Mesenchymal stem cell (in vitro differentiated cells and primary cell): ENCODE measurements at regions not wholly inside any gene's neighbourhood (a gene's known extent, or its start where the extent isn't known, plus 50 kb on each side); places are given as distances from the start of the nearest gene placed in this dataset.

Source experiments
- DNase-seq: peaks from one replicate; pipeline ENCODE4 v3.0.0-alpha.2; 2013
- H2AFZ ChIP-seq: one replicate; pipeline ENCODE4 v1.6.1; 2013; ENCODE audit warnings: low read depth, mild to moderate bottlenecking, control low read depth, inconsistent platforms, low read length, moderate library complexity
- H2AK5ac ChIP-seq: 2 replicates; pipeline ENCODE4 v1.6.1; 2013; ENCODE audit warnings: low read length, moderate library complexity, mild to moderate bottlenecking, inconsistent platforms; ENCODE audit not compliant: severe bottlenecking
- H2BK120ac ChIP-seq: one replicate; pipeline ENCODE4 v1.6.1; 2013; ENCODE audit warnings: low read depth, mild to moderate bottlenecking, inconsistent platforms, low read length, moderate library complexity
- H2BK12ac ChIP-seq, 2 experiments: one replicate each; pipeline ENCODE4 v1.6.1; 2013; ENCODE audit warnings: inconsistent platforms in 2 of 2, low read length in 2 of 2, mild to moderate bottlenecking in 2 of 2, moderate library complexity in 2 of 2, control low read depth in 1 of 2
- H2BK15ac ChIP-seq: one replicate; pipeline ENCODE4 v1.6.1; 2013; ENCODE audit warnings: mild to moderate bottlenecking, low read depth, inconsistent platforms; ENCODE audit not compliant: poor library complexity, severe bottlenecking
- H2BK5ac ChIP-seq: 2 replicates; pipeline ENCODE4 v1.6.1; 2013; ENCODE audit warnings: low read depth, mild to moderate bottlenecking, low read length, control low read depth, inconsistent platforms; ENCODE audit not compliant: poor library complexity, severe bottlenecking
- H3K14ac ChIP-seq, 2 experiments: one replicate each; pipeline ENCODE4 v1.6.1; 2013; ENCODE audit warnings: inconsistent platforms in 2 of 2, low read length in 2 of 2, control low read depth in 1 of 2, mild to moderate bottlenecking in 1 of 2, moderate library complexity in 1 of 2
- H3K18ac ChIP-seq, 2 experiments: one replicate each; pipeline ENCODE4 v1.6.1; 2013; ENCODE audit warnings: inconsistent platforms in 2 of 2, low read length in 2 of 2, control low read depth in 1 of 2, low read depth in 1 of 2, mild to moderate bottlenecking in 1 of 2
- H3K23ac ChIP-seq, 2 experiments: one replicate each; pipeline ENCODE4 v1.6.1; 2013; ENCODE audit warnings: inconsistent platforms in 2 of 2, low read length in 2 of 2, mild to moderate bottlenecking in 2 of 2, moderate library complexity in 2 of 2, control low read depth in 1 of 2
- H3K27ac ChIP-seq: 2 replicates; pipeline ENCODE4 v1.5.1; 2013; ENCODE audit warnings: mild to moderate bottlenecking, moderate library complexity, low read length, control low read depth, inconsistent platforms; ENCODE audit not compliant: poor library complexity, severe bottlenecking
- H3K27me3 ChIP-seq, 2 experiments: 2 replicates each; pipeline versions ENCODE4 v1.6.1 to v1.7.0; 2013; ENCODE audit warnings: low read length in 2 of 2, mild to moderate bottlenecking in 2 of 2, moderate library complexity in 2 of 2, control low read depth in 1 of 2, inconsistent platforms in 1 of 2; ENCODE audit not compliant: control insufficient read depth in 1 of 2, insufficient read depth in 1 of 2
- H3K36me3 ChIP-seq, 2 experiments: 2 replicates each; pipeline versions ENCODE4 v1.6.1 to v1.7.0; 2013; ENCODE audit warnings: low read length in 2 of 2, control low read depth in 1 of 2, inconsistent platforms in 1 of 2, low read depth in 1 of 2, mild to moderate bottlenecking in 1 of 2; ENCODE audit not compliant: insufficient read depth in 2 of 2, control insufficient read depth in 1 of 2
- H3K4ac ChIP-seq, 2 experiments: one replicate each; pipeline ENCODE4 v1.6.1; 2013; ENCODE audit warnings: inconsistent platforms in 2 of 2, low read length in 2 of 2, mild to moderate bottlenecking in 2 of 2, moderate library complexity in 2 of 2, control low read depth in 1 of 2, low read depth in 1 of 2
- H3K4me1 ChIP-seq: 2 replicates; pipeline ENCODE4 v1.6.1; 2013; ENCODE audit warnings: low read depth, low read length, control low read depth; ENCODE audit not compliant: control insufficient read depth, insufficient read depth
- H3K4me2 ChIP-seq: 2 replicates; pipeline ENCODE4 v1.6.1; 2013; ENCODE audit warnings: low read length, mild to moderate bottlenecking, inconsistent platforms; ENCODE audit not compliant: poor library complexity, severe bottlenecking
- H3K4me3 ChIP-seq, 2 experiments: 2 replicates each; pipeline versions ENCODE4 v1.5.1 to v1.7.0; 2013; ENCODE audit warnings: low read length in 2 of 2, mild to moderate bottlenecking in 2 of 2, control low read depth in 1 of 2, low read depth in 1 of 2; ENCODE audit not compliant: insufficient read depth in 1 of 2
- H3K79me1 ChIP-seq: replicated peaks from 2 replicates; pipeline ENCODE4 v1.6.1; 2013; ENCODE audit warnings: mild to moderate bottlenecking, control low read depth, low read length, inconsistent platforms; ENCODE audit not compliant: poor library complexity, severe bottlenecking
- H3K9ac ChIP-seq: 2 replicates; pipeline ENCODE4 v1.7.0; 2013; ENCODE audit warnings: mild to moderate bottlenecking, low read length, moderate library complexity
- H3K9me3 ChIP-seq: 2 replicates; pipeline ENCODE4 v1.7.0; 2013; ENCODE audit warnings: mild to moderate bottlenecking, low read length; ENCODE audit not compliant: control insufficient read depth
- H4K8ac ChIP-seq: one replicate; pipeline ENCODE4 v1.6.1; 2013; ENCODE audit warnings: inconsistent platforms, mild to moderate bottlenecking, low read length, moderate library complexity
- H4K91ac ChIP-seq: one replicate; pipeline ENCODE4 v1.6.1; 2013; ENCODE audit warnings: mild to moderate bottlenecking, low read length, inconsistent platforms
- WGBS: methylation state at CpG from one replicate; pipeline ENCODE4 v1.1.7; 2013; ENCODE audit warnings: mixed read lengths; 5-methylcytosine and 5-hydroxymethylcytosine counted together

- no peaks in the 10 kb centered on the region for H3K36me3 ChIP-seq
- no peak overlapping the region for H3K14ac ChIP-seq
- no peak overlapping the region for H2BK5ac ChIP-seq
- H2BK12ac ChIP-seq, result no peak overlapping the region
- no peak overlapping the region for H3K4me3 ChIP-seq
- WGBS, result no CpG with 5 or more reads among the region's 1 CpG
- no peak overlapping the region for H4K91ac ChIP-seq
- no peaks in the 10 kb centered on the region for H3K79me1 ChIP-seq
- H3K9ac ChIP-seq, result no peak overlapping the region
- no peak overlapping the region for H2BK120ac ChIP-seq
- no peak overlapping the region for H3K23ac ChIP-seq
- H3K4me1 ChIP-seq, result no peaks in the 10 kb centered on the region
- no peaks in the 10 kb centered on the region for H3K9me3 ChIP-seq
- no peak overlapping the region for H4K8ac ChIP-seq
- H2AFZ ChIP-seq, result no peak overlapping the region
- no peak overlapping the region for H3K27ac ChIP-seq
- no peak overlapping the region for H3K4me2 ChIP-seq
- no peak overlapping the region for H3K4ac ChIP-seq
- no peak overlapping the region for H3K18ac ChIP-seq
- no peak for DNase-seq
- no peak overlapping the region for H2BK15ac ChIP-seq
- H3K27me3 ChIP-seq, result no peaks in the 10 kb centered on the region
- H2AK5ac ChIP-seq, result no peak overlapping the region
These were observed 401.9 kb upstream of the PHF14 start for GRCh38 chr7:10571759-10572158.

- H2AFZ ChIP-seq, result no peak overlapping the region
- no peaks in the 10 kb centered on the region for H3K79me1 ChIP-seq
- 100% methylated on average over 1 of the region's 3 CpGs for WGBS
- H3K23ac ChIP-seq, result no peak overlapping the region
- no peak overlapping the region for H2BK5ac ChIP-seq
- no peaks in the 10 kb centered on the region for H3K36me3 ChIP-seq
- no peak overlapping the region for H3K4ac ChIP-seq
- H3K9me3 ChIP-seq, result peaks cover 3% of the 10 kb centered on the region
- no peak overlapping the region for H3K4me2 ChIP-seq
- no peak overlapping the region for H3K4me3 ChIP-seq
- no peak overlapping the region for H4K91ac ChIP-seq
- H3K27me3 ChIP-seq, result no peaks in the 10 kb centered on the region
- no peak overlapping the region for H2BK12ac ChIP-seq
- no peak overlapping the region for H2AK5ac ChIP-seq
- H2BK15ac ChIP-seq, result no peak overlapping the region
- no peak overlapping the region for H3K14ac ChIP-seq
- H3K9ac ChIP-seq, result no peak overlapping the region
- H4K8ac ChIP-seq, result no peak overlapping the region
- DNase-seq, result no peak
- no peak overlapping the region for H2BK120ac ChIP-seq
- no peak overlapping the region for H3K27ac ChIP-seq
- H3K18ac ChIP-seq, result no peak overlapping the region
- no peaks in the 10 kb centered on the region for H3K4me1 ChIP-seq
These were observed 395.8 kb upstream of the PHF14 start for GRCh38 chr7:10577866-10578374.

GRCh38 chr7:10579561-10579960 lies 394.1 kb upstream of the PHF14 start:
- no peak overlapping the region for H4K8ac ChIP-seq
- H3K4ac ChIP-seq, result no peak overlapping the region
- peaks cover 3% of the 10 kb centered on the region for H3K9me3 ChIP-seq
- no peaks in the 10 kb centered on the region for H3K4me1 ChIP-seq
- no peak overlapping the region for H3K23ac ChIP-seq
- no peak overlapping the region for H3K18ac ChIP-seq
- H2BK120ac ChIP-seq, result no peak overlapping the region
- H3K4me2 ChIP-seq, result no peak overlapping the region
- H3K36me3 ChIP-seq, result no peaks in the 10 kb centered on the region
- no peak for DNase-seq
- H2AFZ ChIP-seq, result no peak overlapping the region
- no peaks in the 10 kb centered on the region for H3K27me3 ChIP-seq
- no peak overlapping the region for H2BK15ac ChIP-seq
- H2AK5ac ChIP-seq, result no peak overlapping the region
- H3K9ac ChIP-seq, result no peak overlapping the region
- H2BK12ac ChIP-seq, result no peak overlapping the region
- H4K91ac ChIP-seq, result no peak overlapping the region
- H2BK5ac ChIP-seq, result no peak overlapping the region
- 100% methylated on average over 1 of the region's 3 CpGs for WGBS
- H3K4me3 ChIP-seq, result no peak overlapping the region
- H3K14ac ChIP-seq, result no peak overlapping the region
- no peak overlapping the region for H3K27ac ChIP-seq
- H3K79me1 ChIP-seq, result no peaks in the 10 kb centered on the region

GRCh38 chr7:10584886-10585285 lies 388.8 kb upstream of the PHF14 start:
- no peaks in the 10 kb centered on the region for H3K79me1 ChIP-seq
- H3K27ac ChIP-seq, result no peak overlapping the region
- no peak overlapping the region for H3K4me3 ChIP-seq
- no peak overlapping the region for H2BK15ac ChIP-seq
- H2BK120ac ChIP-seq, result no peak overlapping the region
- H2AFZ ChIP-seq, result no peak overlapping the region
- no peaks in the 10 kb centered on the region for H3K27me3 ChIP-seq
- no peak overlapping the region for H3K9ac ChIP-seq
- no peak overlapping the region for H3K4me2 ChIP-seq
- no peak overlapping the region for H3K14ac ChIP-seq
- H2AK5ac ChIP-seq, result no peak overlapping the region
- H2BK12ac ChIP-seq, result no peak overlapping the region
- no peak overlapping the region for H3K23ac ChIP-seq
- H3K36me3 ChIP-seq, result no peaks in the 10 kb centered on the region
- no peak overlapping the region for H2BK5ac ChIP-seq
- H3K9me3 ChIP-seq, result no peaks in the 10 kb centered on the region
- H3K4me1 ChIP-seq, result no peaks in the 10 kb centered on the region
- no peak for DNase-seq
- H4K8ac ChIP-seq, result no peak overlapping the region
- no peak overlapping the region for H4K91ac ChIP-seq
- WGBS, result 68% methylated on average over 3 of the region's 4 CpGs
- no peak overlapping the region for H3K18ac ChIP-seq
- H3K4ac ChIP-seq, result no peak overlapping the region
